Immature natural killer cell (primary cell): ENCODE measurements at regions not wholly inside any gene's neighbourhood (a gene's known extent, or its start where the extent isn't known, plus 50 kb on each side); places are given as distances from the start of the nearest gene placed in this dataset.

ENCODE experiments used
- DNase-seq, 3 donors: peaks; one replicate each; pipeline ENCODE4 v3.0.0; 2022; ENCODE audit warnings: mixed read lengths in 1 of 3
- H3K27ac Mint-ChIP-seq, 6 donors: one replicate each; pipeline ENCODE4 v1.8.0; 2020; ENCODE audit warnings: mixed read lengths in 6 of 6, mild to moderate bottlenecking in 5 of 6, inconsistent platforms in 4 of 6, moderate library complexity in 3 of 6
- H3K27me3 Mint-ChIP-seq, 3 donors: one replicate each; pipeline ENCODE4 v1.8.0; 2020 to 2021; ENCODE audit warnings: low read depth in 3 of 3, mild to moderate bottlenecking in 3 of 3, mixed read lengths in 3 of 3, moderate library complexity in 3 of 3, inconsistent platforms in 1 of 3
- H3K36me3 Mint-ChIP-seq, 3 donors: one replicate each; pipeline ENCODE4 v1.8.0; 2020; ENCODE audit warnings: mixed read lengths in 3 of 3, inconsistent platforms in 2 of 3, mild to moderate bottlenecking in 2 of 3
- H3K4me1 Mint-ChIP-seq, 2 donors: one replicate each; pipeline ENCODE4 v1.8.0; 2020; ENCODE audit warnings: inconsistent platforms in 2 of 2, mild to moderate bottlenecking in 2 of 2, mixed read lengths in 2 of 2, moderate library complexity in 1 of 2
- H3K4me3 Mint-ChIP-seq, 5 donors: one replicate each; pipeline ENCODE4 v1.8.0; 2020; ENCODE audit warnings: mild to moderate bottlenecking in 5 of 5, mixed read lengths in 5 of 5, inconsistent platforms in 3 of 5, moderate library complexity in 3 of 5
- H3K9me3 Mint-ChIP-seq, 6 donors: one replicate each; pipeline ENCODE4 v1.8.0; 2020; ENCODE audit warnings: mild to moderate bottlenecking in 6 of 6, mixed read lengths in 6 of 6, inconsistent platforms in 4 of 6, moderate library complexity in 3 of 6

GRCh38 chr13:108018371-108018870, 196.9 kb downstream of the LIG4 start:
- no peak overlapping the region for H3K4me3 Mint-ChIP-seq
- H3K4me1 Mint-ChIP-seq, result no peaks in the 10 kb centered on the region
- no peak for DNase-seq
- no peak overlapping the region for H3K27ac Mint-ChIP-seq
- H3K27me3 Mint-ChIP-seq, result peaks cover 0 to 2% (median 0%) of the 10 kb centered on the region in 3 donors
- H3K9me3 Mint-ChIP-seq, result peaks cover 20 to 64% (median 30%) of the 10 kb centered on the region in 6 donors
- H3K36me3 Mint-ChIP-seq, result peaks cover 0 to 6% (median 4%) of the 10 kb centered on the region in 3 donors

GRCh38 chr13:108006619-108007018, 208.7 kb downstream of the LIG4 start:
- no peak overlapping the region for H3K27ac Mint-ChIP-seq
- no peak overlapping the region for H3K4me3 Mint-ChIP-seq
- no peak for DNase-seq
- H3K36me3 Mint-ChIP-seq, result no peaks in the 10 kb centered on the region
- H3K9me3 Mint-ChIP-seq, result peaks cover 10 to 40% (median 20%) of the 10 kb centered on the region in 6 donors
- peaks cover 0 to 5% (median 0%) of the 10 kb centered on the region in 3 donors for H3K27me3 Mint-ChIP-seq
- no peaks in the 10 kb centered on the region for H3K4me1 Mint-ChIP-seq

- Mint-ChIP-seq H3K4me3 (no peak overlapping the region), H3K27ac (no peak overlapping the region), H3K9me3 (peaks cover 13 to 40% (median 21%) of the 10 kb centered on the region in 6 donors), H3K27me3 (peaks cover 2 to 5% (median 3%) of the 10 kb centered on the region in 3 donors), H3K4me1 (no peaks in the 10 kb centered on the region), H3K36me3 (no peaks in the 10 kb centered on the region)
- DNase-seq, result no peak
These were observed 210.1 kb downstream of the LIG4 start for GRCh38 chr13:108005231-108005630.

- Mint-ChIP-seq H3K4me1 (no peaks in the 10 kb centered on the region), H3K4me3 (no peak overlapping the region), H3K36me3 (peaks cover 0 to 3% (median 0%) of the 10 kb centered on the region in 3 donors), H3K9me3 (peaks cover 6 to 38% (median 24%) of the 10 kb centered on the region in 6 donors), H3K27ac (no peak overlapping the region), H3K27me3 (peaks cover 2 to 4% (median 3%) of the 10 kb centered on the region in 3 donors)
- no peak for DNase-seq
These were observed 211.7 kb downstream of the LIG4 start for GRCh38 chr13:108003626-108004025.

GRCh38 chr13:108000998-108001397, 214.3 kb downstream of the LIG4 start:
- H3K4me3 Mint-ChIP-seq, result no peak overlapping the region
- peaks cover 0 to 3% (median 0%) of the 10 kb centered on the region in 3 donors for H3K36me3 Mint-ChIP-seq
- H3K27ac Mint-ChIP-seq, result no peak overlapping the region
- DNase-seq, result no peak
- no peaks in the 10 kb centered on the region for H3K4me1 Mint-ChIP-seq
- peaks cover 3 to 45% (median 29%) of the 10 kb centered on the region in 6 donors for H3K9me3 Mint-ChIP-seq
- H3K27me3 Mint-ChIP-seq, result peaks cover 2 to 4% (median 3%) of the 10 kb centered on the region in 3 donors

- Mint-ChIP-seq H3K27ac (no peak overlapping the region), H3K27me3 (peaks cover 2 to 4% (median 3%) of the 10 kb centered on the region in 3 donors), H3K36me3 (peaks cover 0 to 3% (median 0%) of the 10 kb centered on the region in 3 donors), H3K4me1 (no peaks in the 10 kb centered on the region), H3K4me3 (no peak overlapping the region), H3K9me3 (peaks cover 7 to 49% (median 28%) of the 10 kb centered on the region in 6 donors)
- no peak for DNase-seq
These were observed 215.6 kb downstream of the LIG4 start for GRCh38 chr13:107999751-108000150.

- Mint-ChIP-seq H3K4me3 (no peak overlapping the region), H3K4me1 (no peaks in the 10 kb centered on the region), H3K27me3 (no peaks in the 10 kb centered on the region), H3K36me3 (peaks cover 0 to 3% (median 0%) of the 10 kb centered on the region in 3 donors), H3K27ac (no peak overlapping the region), H3K9me3 (peaks cover 3 to 33% (median 8%) of the 10 kb centered on the region in 6 donors)
- no peak for DNase-seq
These were observed 221.2 kb downstream of the LIG4 start for GRCh38 chr13:107994137-107994536.

- Mint-ChIP-seq H3K36me3 (no peaks in the 10 kb centered on the region), H3K27me3 (no peaks in the 10 kb centered on the region), H3K4me1 (no peaks in the 10 kb centered on the region), H3K4me3 (no peak overlapping the region), H3K9me3 (peaks cover 3 to 30% (median 5%) of the 10 kb centered on the region in 6 donors), H3K27ac (no peak overlapping the region)
- DNase-seq, result no peak
These were observed 221.9 kb downstream of the LIG4 start for GRCh38 chr13:107993239-107993949.

- Mint-ChIP-seq H3K27ac (peak overlapping the region in 1 of 6 donors; percentile 28), H3K9me3 (peaks cover 2 to 31% (median 10%) of the 10 kb centered on the region in 6 donors), H3K36me3 (no peaks in the 10 kb centered on the region), H3K4me3 (no peak overlapping the region), H3K27me3 (no peaks in the 10 kb centered on the region), H3K4me1 (no peaks in the 10 kb centered on the region)
- DNase-seq, result no peak
These were observed 222.8 kb downstream of the LIG4 start for GRCh38 chr13:107992542-107992941.

- Mint-ChIP-seq H3K9me3 (peaks cover 9 to 28% (median 12%) of the 10 kb centered on the region in 6 donors), H3K4me1 (no peaks in the 10 kb centered on the region), H3K36me3 (no peaks in the 10 kb centered on the region), H3K4me3 (no peak overlapping the region), H3K27ac (no peak overlapping the region), H3K27me3 (no peaks in the 10 kb centered on the region)
- DNase-seq, result no peak
These were observed 238.2 kb downstream of the LIG4 start for GRCh38 chr13:107977071-107977574.

GRCh38 chr13:107976628-107977027, 238.7 kb downstream of the LIG4 start:
- Mint-ChIP-seq H3K4me3 (no peak overlapping the region), H3K27ac (no peak overlapping the region)

GRCh38 chr13:107974409-107974808, 240.9 kb downstream of the LIG4 start:
- no peak overlapping the region for H3K27ac Mint-ChIP-seq
- no peaks in the 10 kb centered on the region for H3K4me1 Mint-ChIP-seq
- no peaks in the 10 kb centered on the region for H3K36me3 Mint-ChIP-seq
- H3K27me3 Mint-ChIP-seq, result no peaks in the 10 kb centered on the region
- no peak for DNase-seq
- peaks cover 2 to 20% (median 5%) of the 10 kb centered on the region in 6 donors for H3K9me3 Mint-ChIP-seq
- H3K4me3 Mint-ChIP-seq, result no peak overlapping the region

More at GRCh38 chr13:107976628-107977027, 238.7 kb downstream of the LIG4 start:
- no peaks in the 10 kb centered on the region for H3K36me3 Mint-ChIP-seq
- H3K9me3 Mint-ChIP-seq, result peaks cover 7 to 24% (median 12%) of the 10 kb centered on the region in 6 donors
- no peaks in the 10 kb centered on the region for H3K4me1 Mint-ChIP-seq
- no peaks in the 10 kb centered on the region for H3K27me3 Mint-ChIP-seq
- no peak for DNase-seq

GRCh38 chr13:107969546-107969945, 245.8 kb downstream of the LIG4 start:
- Mint-ChIP-seq H3K27me3 (no peaks in the 10 kb centered on the region), H3K27ac (no peak overlapping the region)

GRCh38 chr13:107968470-107968869, 246.9 kb downstream of the LIG4 start:
- Mint-ChIP-seq H3K36me3 (no peaks in the 10 kb centered on the region), H3K9me3 (peaks cover 3 to 40% (median 19%) of the 10 kb centered on the region in 6 donors), H3K4me3 (no peak overlapping the region), H3K4me1 (no peaks in the 10 kb centered on the region), H3K27ac (no peak overlapping the region), H3K27me3 (no peaks in the 10 kb centered on the region)
- DNase-seq, result no peak

More at GRCh38 chr13:107969546-107969945, 245.8 kb downstream of the LIG4 start:
- H3K4me1 Mint-ChIP-seq, result no peaks in the 10 kb centered on the region
- H3K36me3 Mint-ChIP-seq, result no peaks in the 10 kb centered on the region
- H3K4me3 Mint-ChIP-seq, result no peak overlapping the region
- H3K9me3 Mint-ChIP-seq, result peaks cover 5 to 36% (median 13%) of the 10 kb centered on the region in 6 donors
- no peak for DNase-seq
